Endothelial cell of umbilical vein (primary cell): ENCODE measurements at regions not wholly inside any gene's neighbourhood (a gene's known extent, or its start where the extent isn't known, plus 50 kb on each side); places are given as distances from the start of the nearest gene placed in this dataset.

Experiments used
- BruUV-seq: library from RNA; stranded (reverse); fragments of 400-500 nt; replicated peaks from 2 replicates; lab custom pipeline; 2021; lab: Mats Ljungman, UMichigan
- CTCF ChIA-PET: fragments of 300-600, 350-600 bp; sonication (Branson Sonifier 250); formaldehyde crosslinking; loops from one replicate; lab custom pipeline; 2021; ENCODE audit warnings: antibody characterized with exemption, inconsistent platforms; lab: Charles Lee
- POLR2A ChIA-PET: fragments of 300-600, 350-600 bp; sonication (Branson Sonifier 250); formaldehyde crosslinking; loops from one replicate; lab custom pipeline; 2021; ENCODE audit warnings: antibody characterized with exemption, inconsistent platforms; lab: Charles Lee
- DNase-seq: peaks from one replicate; pipeline ENCODE4 v3.0.0-alpha.2; 2011; ENCODE audit warnings: low read depth, low spot score
- FAIRE-seq: peaks from 2 replicates; lab custom pipeline; 2011; peaks lifted over from hg19 to GRCh38; lab: Jason Lieb, UNC
- H2AFZ ChIP-seq: 2 replicates; pipeline ENCODE4 v1.6.0; 2012; ENCODE audit warnings: low read depth, low read length, control low read depth, inconsistent platforms
- H3K27ac ChIP-seq: 2 replicates; pipeline ENCODE4 v1.5.1; 2011; ENCODE audit warnings: low read depth, mild to moderate bottlenecking, control low read depth, low read length, moderate library complexity; ENCODE audit not compliant: insufficient read depth
- H3K27me3 ChIP-seq, 2 experiments: 2 replicates each; pipeline versions ENCODE4 v1.6.0 to v1.6.1; 2011; ENCODE audit warnings: low read length in 2 of 2, mixed read lengths in 1 of 2; ENCODE audit not compliant: control insufficient read depth in 2 of 2, insufficient read depth in 2 of 2
- H3K36me3 ChIP-seq, 2 experiments: 2 replicates in 1 of 2; 3 replicates in 1 of 2; pipeline ENCODE4 v1.5.1; 2011; ENCODE audit warnings: low read length in 2 of 2, mild to moderate bottlenecking in 1 of 2, moderate library complexity in 1 of 2; ENCODE audit not compliant: control insufficient read depth in 2 of 2, insufficient read depth in 2 of 2; ENCODE audit errors: extremely low read depth in 1 of 2
- H3K4me1 ChIP-seq: 3 replicates; pipeline ENCODE4 v1.5.1; 2011; ENCODE audit warnings: mild to moderate bottlenecking, low read length; ENCODE audit not compliant: control insufficient read depth, insufficient read depth; ENCODE audit errors: extremely low read depth
- H3K4me2 ChIP-seq: 2 replicates; pipeline ENCODE4 v1.6.1; 2011; ENCODE audit warnings: low read length, control low read depth, mixed read lengths; ENCODE audit not compliant: insufficient read depth
- H3K4me3 ChIP-seq, 3 experiments: fragments of 200-600 bp in 1 of 3; sonication (generic), shearing (Covaris generic) in 1 of 3; replicated peaks in 1 of 3; 2 replicates each; pipeline ENCODE4 v1.5.1; 2011 to 2016; ENCODE audit warnings: control low read depth in 3 of 3, low read length in 3 of 3, mild to moderate bottlenecking in 2 of 3, inconsistent platforms in 1 of 3, low read depth in 1 of 3, moderate library complexity in 1 of 3; ENCODE audit not compliant: insufficient read depth in 1 of 3
- H3K79me2 ChIP-seq: 2 replicates; pipeline ENCODE4 v1.6.0; 2012; ENCODE audit warnings: low read length, inconsistent platforms; ENCODE audit not compliant: control insufficient read depth, insufficient read depth
- H3K9ac ChIP-seq: replicated peaks from 2 replicates; pipeline ENCODE3; 2011; ENCODE audit warnings: low read length, control low read depth; ENCODE audit not compliant: insufficient read depth; ENCODE audit errors: extremely low read depth
- H3K9me1 ChIP-seq: replicated peaks from 3 replicates; pipeline ENCODE4 v1.6.0; 2011; ENCODE audit warnings: mild to moderate bottlenecking, low read length; ENCODE audit not compliant: control insufficient read depth, insufficient read depth; ENCODE audit errors: extremely low read depth
- H3K9me3 ChIP-seq: replicated peaks from 2 replicates; pipeline ENCODE4 v1.5.1; 2012; ENCODE audit warnings: low read length, inconsistent platforms; ENCODE audit not compliant: control insufficient read depth, insufficient read depth
- H4K20me1 ChIP-seq: replicated peaks from 2 replicates; pipeline ENCODE3; 2011; ENCODE audit warnings: mild to moderate bottlenecking, low read length; ENCODE audit not compliant: control insufficient read depth, insufficient read depth; ENCODE audit errors: extremely low read depth
- EZH2 ChIP-seq: IDR thresholded peaks from 2 replicates; pipeline ENCODE4 v1.6.1; 2012; ENCODE audit warnings: borderline replicate concordance, low read depth, mild to moderate bottlenecking, moderate library complexity, low read length, inconsistent platforms; ENCODE audit not compliant: severe bottlenecking
- FOS ChIP-seq: IDR thresholded peaks from 2 replicates; pipeline ENCODE4 v1.6.1; 2011; ENCODE audit warnings: mild to moderate bottlenecking, low read length, moderate library complexity, borderline replicate concordance; ENCODE audit not compliant: insufficient read depth
- GATA2 ChIP-seq: IDR thresholded peaks from 2 replicates; pipeline ENCODE4 v1.7.0; 2011; ENCODE audit warnings: low read depth, mild to moderate bottlenecking, moderate library complexity, mixed read lengths, low read length; ENCODE audit not compliant: insufficient read length, insufficient read depth
- JUN ChIP-seq: IDR thresholded peaks from 2 replicates; pipeline ENCODE4 v1.6.1; 2011; ENCODE audit warnings: borderline replicate concordance, low read depth; ENCODE audit not compliant: insufficient read length, insufficient read depth
- MYC ChIP-seq: IDR thresholded peaks from one replicate; pipeline ENCODE4 v1.6.1; 2011; ENCODE audit warnings: mild to moderate bottlenecking, low read depth, low read length
- POLR2A ChIP-seq: IDR thresholded peaks from 2 replicates; pipeline ENCODE4 v1.6.1; 2012; ENCODE audit warnings: low read depth, mild to moderate bottlenecking, control low read depth, low read length
- POLR2AphosphoS5 ChIP-seq: IDR thresholded peaks from 2 replicates; pipeline ENCODE4 v1.6.1; 2012; ENCODE audit warnings: low read depth, mild to moderate bottlenecking, control low read depth, low read length, moderate library complexity; ENCODE audit not compliant: insufficient read depth
- dilution Hi-C: fragments of 300-500 bp; cut with MboI; formaldehyde crosslinking; loops from one replicate; pipeline ENCODE4 v1.15.0; 2019; ENCODE audit warnings: low sequenced_read_pairs; ENCODE audit not compliant: extremely low pct_ligation_motif_present
- intact Hi-C: fragments of 100-400 bp; cut with micrococcal nuclease; formaldehyde crosslinking; loops from one replicate; pipeline ENCODE4 v1.10.0; 2022
- TF ChIP-seq, protein P1 (sequence below): IDR thresholded peaks from 2 replicates; pipeline ENCODE4 v1.6.1; 2011; ENCODE audit not compliant: insufficient read depth, insufficient read length
- TF ChIP-seq, protein P2 (sequence below), 2 donors: IDR thresholded peaks; 1 replicate in 1 of 2; 2 replicates in 1 of 2; pipeline ENCODE4 v1.5.1; 2011; ENCODE audit warnings: low read length in 2 of 2, mild to moderate bottlenecking in 2 of 2, moderate library complexity in 2 of 2, control low read depth in 1 of 2, inconsistent platforms in 1 of 2, low read depth in 1 of 2; ENCODE audit not compliant: insufficient read depth in 1 of 2; ENCODE audit errors: extremely low read depth in 1 of 2

DNA sequence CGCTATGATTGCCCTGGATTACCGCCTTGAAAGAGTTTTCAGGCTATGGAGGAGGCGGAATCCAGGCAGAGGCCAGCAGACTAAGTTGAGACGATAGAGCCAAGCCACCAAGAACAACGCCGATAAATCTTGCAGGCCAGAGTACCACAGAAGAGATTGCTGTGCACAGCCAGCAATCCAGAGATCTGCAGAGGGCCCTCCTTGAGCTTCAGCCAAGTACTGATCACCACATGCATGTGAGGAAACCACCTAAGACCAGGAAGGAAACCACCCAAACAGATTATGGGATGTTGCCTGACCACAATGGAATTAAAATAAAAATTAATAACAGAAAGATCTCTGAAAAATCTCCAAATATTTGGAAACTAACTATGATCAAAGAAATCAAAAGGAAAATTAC lies 74.9 kb downstream of the GCNT4 start:
- H3K9ac ChIP-seq, result no peak overlapping the region

More for the DNA sequence above, 74.9 kb downstream of the GCNT4 start:
- no peak for DNase-seq
- CTCF ChIA-PET, result no interaction called here
- Histone ChIP-seq H4K20me1 (no peaks in the 10 kb centered on the region), H3K27ac (no peak overlapping the region), H3K79me2 (no peaks in the 10 kb centered on the region), H3K4me1 (no peaks in the 10 kb centered on the region), H3K36me3 (no peaks in the 10 kb centered on the region), H3K4me2 (no peak overlapping the region), H3K27me3 (peaks cover 2 to 3% of the 10 kb centered on the region in 2 experiments), H3K4me3 (no peak overlapping the region), H3K9me1 (no peaks in the 10 kb centered on the region), H3K9me3 (no peaks in the 10 kb centered on the region), H2AFZ (no peak overlapping the region)
- FAIRE-seq, result no peak
- POLR2A ChIA-PET, result no interaction called here
- TF ChIP-seq GATA2 (no peak), POLR2AphosphoS5 (no peak), JUN (no peak), POLR2A (no peak), EZH2 (no peak), MYC (no peak), FOS (no peak)
- TF ChIP-seq, protein P1, sequence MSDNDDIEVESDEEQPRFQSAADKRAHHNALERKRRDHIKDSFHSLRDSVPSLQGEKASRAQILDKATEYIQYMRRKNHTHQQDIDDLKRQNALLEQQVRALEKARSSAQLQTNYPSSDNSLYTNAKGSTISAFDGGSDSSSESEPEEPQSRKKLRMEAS, result no peak
- TF ChIP-seq, protein P2, sequence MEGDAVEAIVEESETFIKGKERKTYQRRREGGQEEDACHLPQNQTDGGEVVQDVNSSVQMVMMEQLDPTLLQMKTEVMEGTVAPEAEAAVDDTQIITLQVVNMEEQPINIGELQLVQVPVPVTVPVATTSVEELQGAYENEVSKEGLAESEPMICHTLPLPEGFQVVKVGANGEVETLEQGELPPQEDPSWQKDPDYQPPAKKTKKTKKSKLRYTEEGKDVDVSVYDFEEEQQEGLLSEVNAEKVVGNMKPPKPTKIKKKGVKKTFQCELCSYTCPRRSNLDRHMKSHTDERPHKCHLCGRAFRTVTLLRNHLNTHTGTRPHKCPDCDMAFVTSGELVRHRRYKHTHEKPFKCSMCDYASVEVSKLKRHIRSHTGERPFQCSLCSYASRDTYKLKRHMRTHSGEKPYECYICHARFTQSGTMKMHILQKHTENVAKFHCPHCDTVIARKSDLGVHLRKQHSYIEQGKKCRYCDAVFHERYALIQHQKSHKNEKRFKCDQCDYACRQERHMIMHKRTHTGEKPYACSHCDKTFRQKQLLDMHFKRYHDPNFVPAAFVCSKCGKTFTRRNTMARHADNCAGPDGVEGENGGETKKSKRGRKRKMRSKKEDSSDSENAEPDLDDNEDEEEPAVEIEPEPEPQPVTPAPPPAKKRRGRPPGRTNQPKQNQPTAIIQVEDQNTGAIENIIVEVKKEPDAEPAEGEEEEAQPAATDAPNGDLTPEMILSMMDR (IDR thresholded peaks at IDR 0.05; ENCODE audit: extremely low read depth in 1 of 2, insufficient read depth in 1 of 2, low read depth in 1 of 2, low read length in 2 of 2), result no peak
- BruUV-seq, result no TSS peak
- intact Hi-C loops, result no loop called here
- dilution Hi-C loops, result no loop called here
